Panc1 (cell line): ENCODE measurements at regions not wholly inside any gene's neighbourhood (a gene's known extent, or its start where the extent isn't known, plus 50 kb on each side); places are given as distances from the start of the nearest gene placed in this dataset.

Source experiments
- POLR2AphosphoS5 ChIP-seq: IDR thresholded peaks from 2 replicates; pipeline ENCODE4 v1.6.1; 2012; ENCODE audit warnings: mild to moderate bottlenecking, low read depth, low read length, moderate library complexity
- REST ChIP-seq, 2 experiments: IDR thresholded peaks; 2 replicates each; pipeline ENCODE4 v1.6.1; 2011 to 2012; ENCODE audit warnings: low read depth in 2 of 2, control low read depth in 1 of 2, low read length in 1 of 2, mild to moderate bottlenecking in 1 of 2, moderate library complexity in 1 of 2; ENCODE audit not compliant: insufficient read depth in 1 of 2
- TF ChIP-seq, protein P1 (sequence below): fragments of 450-650 bp; IDR thresholded peaks from 2 replicates; pipeline ENCODE4 v1.5.1; 2017; ENCODE audit warnings: mild to moderate bottlenecking

GRCh38 chr3:106288781-106289180 lies 420.0 kb upstream of the CBLB start:
- TF ChIP-seq, protein P1, sequence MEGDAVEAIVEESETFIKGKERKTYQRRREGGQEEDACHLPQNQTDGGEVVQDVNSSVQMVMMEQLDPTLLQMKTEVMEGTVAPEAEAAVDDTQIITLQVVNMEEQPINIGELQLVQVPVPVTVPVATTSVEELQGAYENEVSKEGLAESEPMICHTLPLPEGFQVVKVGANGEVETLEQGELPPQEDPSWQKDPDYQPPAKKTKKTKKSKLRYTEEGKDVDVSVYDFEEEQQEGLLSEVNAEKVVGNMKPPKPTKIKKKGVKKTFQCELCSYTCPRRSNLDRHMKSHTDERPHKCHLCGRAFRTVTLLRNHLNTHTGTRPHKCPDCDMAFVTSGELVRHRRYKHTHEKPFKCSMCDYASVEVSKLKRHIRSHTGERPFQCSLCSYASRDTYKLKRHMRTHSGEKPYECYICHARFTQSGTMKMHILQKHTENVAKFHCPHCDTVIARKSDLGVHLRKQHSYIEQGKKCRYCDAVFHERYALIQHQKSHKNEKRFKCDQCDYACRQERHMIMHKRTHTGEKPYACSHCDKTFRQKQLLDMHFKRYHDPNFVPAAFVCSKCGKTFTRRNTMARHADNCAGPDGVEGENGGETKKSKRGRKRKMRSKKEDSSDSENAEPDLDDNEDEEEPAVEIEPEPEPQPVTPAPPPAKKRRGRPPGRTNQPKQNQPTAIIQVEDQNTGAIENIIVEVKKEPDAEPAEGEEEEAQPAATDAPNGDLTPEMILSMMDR: no peak
- TF ChIP-seq REST (IDR thresholded peaks at IDR 0.05; ENCODE audit: insufficient read depth in 1 of 2, low read depth in 2 of 2, low read length in 1 of 2): no peak
- TF ChIP-seq POLR2AphosphoS5: no peak
